GM19239 (cell line): ENCODE measurements at regions not wholly inside any gene's neighbourhood (a gene's known extent, or its start where the extent isn't known, plus 50 kb on each side); places are given as distances from the start of the nearest gene placed in this dataset.

Experiments used
- DNase-seq: peaks from one replicate; pipeline ENCODE4 v3.0.0; 2011; ENCODE audit warnings: low spot score; ENCODE audit not compliant: insufficient read length
- FAIRE-seq: peaks from 2 replicates; lab custom pipeline; 2011; peaks lifted over from hg19 to GRCh38; lab: Jason Lieb, UNC

DNA sequence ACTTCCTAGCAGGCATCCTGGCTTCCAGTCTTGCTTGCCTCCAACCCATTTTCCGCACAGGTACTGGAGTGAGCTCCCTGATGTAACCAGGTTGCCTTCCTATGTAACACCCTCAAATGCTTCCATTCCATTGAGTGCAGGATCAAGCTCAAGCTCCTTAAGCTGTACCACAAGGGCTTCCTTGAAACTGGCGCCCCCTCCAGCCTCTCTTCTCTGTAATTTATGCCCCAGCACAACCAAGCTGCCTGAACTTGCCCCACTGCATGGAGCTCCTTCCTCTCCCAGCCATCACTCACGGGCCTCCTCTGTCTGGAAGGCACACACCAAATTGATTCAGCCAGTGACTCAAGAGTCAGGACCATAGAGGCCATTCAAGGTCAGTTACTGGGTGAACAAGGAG is 234.8 kb upstream of the RPL38 start:
- no peak for DNase-seq
- no peak for FAIRE-seq

DNA sequence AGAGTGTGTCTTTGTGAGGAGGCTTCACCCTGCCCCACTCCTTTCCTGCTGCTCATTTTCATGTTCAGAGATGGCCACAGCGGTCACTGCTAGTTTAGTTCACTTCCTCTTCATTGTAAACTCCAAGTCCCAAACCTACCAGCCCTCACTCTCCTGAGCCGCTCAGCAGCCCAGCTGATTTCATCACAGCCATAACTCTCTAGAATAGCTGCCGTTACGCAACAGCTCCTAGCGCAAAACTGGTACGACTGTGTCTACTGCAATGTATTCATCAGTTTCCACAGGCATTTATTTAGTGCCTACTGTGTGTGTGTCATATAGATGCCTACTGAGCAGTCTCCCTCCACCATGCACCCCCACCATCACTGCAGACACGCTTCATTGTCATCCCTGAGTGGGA is 233.5 kb upstream of the RPL38 start:
- FAIRE-seq (no peak), DNase-seq (no peak)

- DNase-seq (no peak), FAIRE-seq (no peak)
Measured at GRCh38 chr17:73971127-73971526, 232.4 kb upstream of the RPL38 start.

DNA sequence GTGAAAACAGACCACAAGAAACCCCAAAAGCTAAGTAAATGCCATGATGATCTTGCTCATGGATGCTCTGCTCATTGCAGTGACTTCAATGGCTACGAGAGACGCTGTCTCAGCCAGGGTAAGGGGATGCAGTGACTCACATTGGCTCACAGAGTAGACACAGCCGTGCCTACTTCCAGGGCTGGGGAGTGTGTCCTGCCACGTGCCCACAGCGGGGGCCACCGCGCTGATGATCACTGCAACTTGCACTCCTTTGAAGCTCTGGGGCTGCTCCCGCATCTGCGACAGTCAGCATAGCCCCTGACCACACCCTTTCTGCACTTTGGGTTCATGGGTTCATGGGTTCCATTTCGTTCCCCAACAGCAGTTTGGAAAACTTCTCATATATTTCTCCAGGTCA is 231.4 kb upstream of the RPL38 start:
- DNase-seq (no peak), FAIRE-seq (no peak)

DNA sequence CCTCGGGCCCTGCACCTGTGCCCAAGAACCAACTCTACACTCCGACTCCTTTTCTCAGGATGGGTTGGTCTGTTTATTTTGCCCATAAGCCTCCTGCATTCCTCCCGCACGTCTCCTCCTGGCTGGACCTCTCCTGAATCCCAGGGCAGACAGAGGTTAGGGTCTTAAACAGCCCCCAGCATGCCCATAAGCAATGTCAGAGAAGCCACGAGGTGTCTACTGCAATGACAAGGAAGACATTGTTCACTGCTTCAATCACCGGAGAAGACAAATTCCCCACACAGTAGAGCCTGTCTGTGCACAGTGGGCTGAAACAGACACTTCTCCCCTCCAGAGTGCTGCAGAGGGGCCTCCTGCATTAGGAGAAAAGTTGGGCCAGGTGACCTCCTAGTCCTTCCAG is 230.6 kb upstream of the RPL38 start:
- DNase-seq (no peak), FAIRE-seq (no peak)

GRCh38 chr17:73973586-73974409 is 229.7 kb upstream of the RPL38 start:
- FAIRE-seq (no peak), DNase-seq (no peak)

DNA sequence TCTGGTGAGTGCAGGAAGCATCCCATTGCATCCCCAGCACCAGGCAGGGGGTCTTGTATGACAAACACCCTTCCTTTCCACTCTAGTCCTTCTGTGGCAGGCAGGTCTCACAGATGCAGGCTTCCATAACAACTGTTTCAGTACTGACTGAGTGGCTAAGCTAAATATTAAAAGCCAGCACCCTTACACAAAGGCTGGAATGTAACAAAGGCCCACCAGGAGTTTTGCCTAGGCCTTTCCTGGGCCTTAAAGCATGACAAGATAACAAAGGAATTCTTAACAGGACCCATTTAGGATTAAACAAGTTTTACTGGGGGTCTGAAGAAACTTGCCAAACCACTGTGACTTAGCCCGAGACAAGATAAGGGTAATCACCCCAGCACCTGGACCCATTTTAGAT is 228.9 kb upstream of the RPL38 start:
- DNase-seq (no peak), FAIRE-seq (no peak)

GRCh38 chr17:73976147-73976546 is 227.3 kb upstream of the RPL38 start:
- FAIRE-seq (no peak), DNase-seq (no peak)

- DNase-seq (no peak), FAIRE-seq (no peak)
Measured at GRCh38 chr17:73976676-73977521, 226.6 kb upstream of the RPL38 start.

DNA sequence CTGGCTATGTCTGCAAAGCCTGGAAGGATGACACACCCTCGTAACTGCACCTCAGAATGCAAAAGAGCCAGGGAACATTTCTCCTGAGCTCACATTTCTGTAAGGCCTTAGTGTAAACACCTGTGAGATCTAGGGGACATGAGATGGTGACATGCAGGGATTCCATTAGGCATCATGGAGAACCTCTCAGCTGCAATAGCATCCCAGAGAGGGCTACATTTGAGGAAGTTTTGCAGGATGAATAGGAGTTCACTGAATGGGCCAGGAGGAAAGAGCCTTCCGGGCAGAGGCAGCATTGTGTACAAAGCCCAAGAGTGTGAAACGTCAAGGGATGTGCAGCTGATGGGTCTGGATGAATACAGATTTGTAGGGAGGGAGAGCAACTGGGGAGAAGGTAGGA is 223.0 kb upstream of the RPL38 start:
- DNase-seq (no peak), FAIRE-seq (no peak)

DNA sequence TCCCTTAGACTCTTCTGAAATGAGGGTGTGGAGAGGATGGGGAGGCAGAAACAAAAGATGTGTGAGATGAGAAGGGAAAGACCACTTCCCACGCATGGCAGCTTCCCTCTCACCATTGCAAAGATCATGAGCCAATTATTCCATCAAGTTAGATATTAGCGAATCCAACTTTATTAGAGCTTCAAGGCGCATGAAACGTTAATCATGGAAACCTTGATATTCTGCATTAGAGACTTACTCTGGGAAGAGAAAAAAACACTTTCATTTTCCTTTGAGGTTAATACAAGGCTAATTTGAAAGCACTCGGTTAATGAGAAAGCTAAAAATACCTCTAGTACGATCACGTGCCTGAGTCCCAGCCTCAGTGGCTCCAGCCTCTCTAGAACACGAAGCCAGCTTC is 220.6 kb upstream of the RPL38 start:
- no peak for DNase-seq
- no peak for FAIRE-seq

DNA sequence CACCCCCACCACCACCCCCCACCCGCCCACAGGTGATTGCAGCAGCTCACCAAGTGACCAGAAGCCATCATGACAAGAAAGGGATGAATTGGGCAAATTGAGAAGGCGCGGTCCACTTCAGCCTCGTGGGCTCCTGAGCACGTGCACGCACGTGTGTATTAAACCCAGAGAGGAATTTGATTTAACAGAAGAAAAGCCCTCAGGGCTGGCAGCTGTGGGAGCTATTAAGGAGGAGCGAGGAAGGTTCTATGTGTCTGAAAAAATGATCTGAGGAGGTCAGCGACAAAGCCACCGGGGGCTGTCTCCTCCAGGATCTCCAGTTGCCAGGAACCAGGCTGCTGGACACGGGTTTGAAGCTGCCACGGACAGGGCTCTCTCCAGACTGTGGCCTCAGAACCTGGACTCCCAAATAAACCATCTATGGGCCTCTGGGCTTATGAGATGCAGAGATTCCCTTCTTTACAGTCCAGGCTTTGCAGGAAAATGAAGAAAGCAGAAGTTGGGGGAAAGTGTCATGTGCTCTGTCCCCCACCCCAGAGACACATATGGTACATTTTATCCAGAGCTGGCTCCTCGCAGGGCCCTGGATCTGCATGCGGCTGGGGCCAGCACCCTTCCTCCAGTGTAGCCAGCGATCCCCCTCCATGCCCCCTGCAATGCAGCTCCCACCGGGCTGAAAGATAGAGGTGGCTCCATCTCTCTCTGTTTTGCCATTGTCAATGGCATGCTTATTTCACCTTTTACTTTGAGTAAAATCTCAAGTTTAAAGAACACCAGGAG is 219.7 kb upstream of the RPL38 start:
- DNase-seq, result no peak
- FAIRE-seq, result no peak

DNA sequence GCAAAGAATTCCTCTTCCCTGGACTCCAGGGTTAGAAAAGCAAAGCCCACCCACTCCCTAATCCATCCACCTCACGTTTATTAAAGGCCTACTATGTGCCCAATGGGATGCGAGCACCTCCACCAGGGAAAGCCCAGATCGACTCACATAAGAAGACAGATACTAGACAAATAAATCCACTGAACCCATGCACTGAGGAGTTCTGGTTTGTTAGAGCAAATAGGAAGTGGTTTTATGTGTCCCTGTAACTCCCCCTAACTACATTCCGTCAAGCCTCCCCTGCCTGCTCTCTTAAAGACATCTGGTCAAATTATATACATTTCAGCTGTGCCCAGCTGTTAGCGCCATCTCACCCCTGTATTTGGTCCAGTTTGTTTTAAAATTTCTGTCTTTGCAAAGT is 218.5 kb upstream of the RPL38 start:
- DNase-seq (no peak), FAIRE-seq (no peak)

DNA sequence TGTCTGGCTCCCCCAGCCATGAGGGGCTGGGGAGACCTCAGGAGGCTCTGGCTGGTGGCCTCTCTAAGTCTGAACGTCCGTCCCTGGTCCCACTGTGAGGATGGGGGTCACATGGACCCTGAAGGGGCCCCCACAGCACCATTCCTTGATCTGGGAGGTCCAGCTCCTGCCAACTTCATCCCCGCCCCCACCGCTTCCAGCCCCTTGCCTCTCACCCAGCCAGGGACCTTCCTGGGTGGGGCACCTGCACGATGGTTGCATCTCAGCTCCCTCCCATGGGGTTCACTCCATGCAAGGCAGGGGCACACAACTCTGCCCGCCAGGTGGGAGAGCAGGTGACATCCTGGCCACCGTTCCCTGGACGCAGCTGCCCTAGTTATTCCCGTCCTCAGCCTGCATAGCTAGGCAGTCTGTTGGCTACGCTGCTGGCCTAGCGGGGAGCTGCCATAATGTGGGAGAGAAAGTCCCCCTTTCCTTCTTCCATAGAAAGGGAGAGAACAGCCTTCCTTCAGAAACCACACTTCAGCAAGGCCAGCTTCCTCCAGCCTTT is 217.9 kb upstream of the RPL38 start:
- no peak for FAIRE-seq
- no peak for DNase-seq

DNA sequence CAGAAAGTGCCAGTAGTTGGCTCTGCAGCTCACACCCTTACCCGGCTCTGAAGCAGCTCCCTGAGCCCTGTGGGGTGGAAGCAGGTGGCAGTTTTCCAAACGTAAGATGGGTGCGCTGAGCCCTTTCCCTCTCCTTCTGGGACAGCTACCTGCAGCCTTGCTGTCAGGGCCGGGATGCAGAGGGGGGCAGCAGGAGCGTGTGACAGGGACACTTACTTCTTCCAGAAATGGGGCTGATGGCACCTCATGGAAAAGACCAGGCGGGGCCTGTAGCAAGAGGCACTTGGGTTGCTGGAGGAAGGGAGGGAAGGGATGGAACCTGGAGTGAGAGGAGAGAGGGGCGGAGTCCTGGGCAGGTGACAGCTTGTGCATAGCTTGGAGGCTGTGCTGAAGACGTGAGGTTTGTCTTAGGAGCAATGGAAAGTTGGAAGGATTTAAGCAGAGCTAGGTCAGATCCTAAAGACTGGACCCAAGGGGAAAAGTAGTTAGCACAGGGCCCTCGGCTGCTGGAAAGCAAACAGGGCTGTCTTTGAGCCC is 216.8 kb upstream of the RPL38 start:
- DNase-seq (no peak), FAIRE-seq (no peak)

GRCh38 chr17:73987395-73987794 is 216.1 kb upstream of the RPL38 start:
- DNase-seq (no peak), FAIRE-seq (no peak)

GRCh38 chr17:73987845-73988509 is 215.5 kb upstream of the RPL38 start:
- DNase-seq (no peak), FAIRE-seq (no peak)

- FAIRE-seq (no peak), DNase-seq (no peak)
Measured at GRCh38 chr17:73989671-73990070, 213.8 kb upstream of the RPL38 start.

DNA sequence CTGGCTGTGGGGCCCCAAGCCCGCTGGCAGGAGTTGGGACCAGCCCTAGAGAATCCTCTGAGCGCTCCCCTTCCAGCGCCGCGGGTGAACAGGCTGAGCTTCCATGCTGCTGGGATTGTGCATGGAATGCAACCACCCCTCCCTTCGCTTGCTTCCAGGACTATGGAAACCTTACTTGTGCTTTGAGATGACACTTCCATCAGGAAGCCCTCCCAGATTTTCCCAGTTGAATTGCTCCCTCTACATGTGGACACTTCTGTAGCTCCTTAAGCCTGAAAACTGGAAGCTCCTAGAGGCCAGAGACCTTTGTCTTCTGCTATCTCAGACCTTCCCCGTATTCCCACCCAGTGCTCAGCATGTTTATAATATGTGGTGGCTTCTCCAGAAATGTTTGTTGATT is 213.2 kb upstream of the RPL38 start:
- DNase-seq, result no peak
- no peak for FAIRE-seq

DNA sequence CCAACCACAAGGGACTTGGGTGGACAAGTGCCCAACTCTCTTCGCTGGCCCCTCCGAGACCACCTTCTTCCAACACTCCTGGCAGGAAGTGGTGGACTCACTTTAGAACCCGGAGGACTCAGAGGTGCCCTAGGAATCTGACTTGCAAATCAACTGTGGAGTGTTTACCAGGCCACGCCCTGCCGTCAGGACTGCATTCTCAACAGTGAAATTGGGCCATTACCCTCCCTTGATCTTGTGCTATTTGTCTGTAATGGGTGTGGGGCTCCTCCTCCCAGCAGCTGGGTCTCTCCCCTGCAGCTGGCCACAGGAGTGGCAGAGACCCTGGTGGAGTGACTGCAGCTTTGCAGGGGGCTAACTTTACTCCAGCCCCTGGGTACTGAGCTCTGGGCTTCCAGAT is 212.2 kb upstream of the RPL38 start:
- DNase-seq (no peak), FAIRE-seq (no peak)
